LNCAP (cell line): ENCODE measurements at regions not wholly inside any gene's neighbourhood (a gene's known extent, or its start where the extent isn't known, plus 50 kb on each side); places are given as distances from the start of the nearest gene placed in this dataset.

Experiments
- TF ChIP-seq, protein P1 (sequence below): fragments of 450-650 bp; IDR thresholded peaks from 2 replicates; pipeline ENCODE4 v1.5.1; 2017; ENCODE audit warnings: mild to moderate bottlenecking

DNA sequence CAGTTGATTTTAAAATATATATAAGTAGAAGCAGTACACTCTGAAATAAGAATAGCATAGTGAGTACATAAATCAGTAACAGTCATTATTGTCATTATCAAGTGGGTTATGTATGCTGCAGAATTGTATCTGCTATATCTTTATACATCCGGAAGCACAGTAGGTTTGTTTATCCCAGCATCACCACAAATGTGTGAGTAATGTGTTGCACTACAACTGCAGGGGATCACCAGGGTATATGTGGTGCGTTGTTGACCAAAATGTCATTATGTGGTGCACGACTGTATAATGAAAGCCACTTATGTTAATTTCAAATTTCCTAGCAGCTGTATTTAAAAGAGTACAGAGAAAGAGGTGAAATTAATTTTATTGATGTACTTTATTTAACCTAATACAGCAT, 87.7 kb upstream of the GADD45A start:
- TF ChIP-seq, protein P1, sequence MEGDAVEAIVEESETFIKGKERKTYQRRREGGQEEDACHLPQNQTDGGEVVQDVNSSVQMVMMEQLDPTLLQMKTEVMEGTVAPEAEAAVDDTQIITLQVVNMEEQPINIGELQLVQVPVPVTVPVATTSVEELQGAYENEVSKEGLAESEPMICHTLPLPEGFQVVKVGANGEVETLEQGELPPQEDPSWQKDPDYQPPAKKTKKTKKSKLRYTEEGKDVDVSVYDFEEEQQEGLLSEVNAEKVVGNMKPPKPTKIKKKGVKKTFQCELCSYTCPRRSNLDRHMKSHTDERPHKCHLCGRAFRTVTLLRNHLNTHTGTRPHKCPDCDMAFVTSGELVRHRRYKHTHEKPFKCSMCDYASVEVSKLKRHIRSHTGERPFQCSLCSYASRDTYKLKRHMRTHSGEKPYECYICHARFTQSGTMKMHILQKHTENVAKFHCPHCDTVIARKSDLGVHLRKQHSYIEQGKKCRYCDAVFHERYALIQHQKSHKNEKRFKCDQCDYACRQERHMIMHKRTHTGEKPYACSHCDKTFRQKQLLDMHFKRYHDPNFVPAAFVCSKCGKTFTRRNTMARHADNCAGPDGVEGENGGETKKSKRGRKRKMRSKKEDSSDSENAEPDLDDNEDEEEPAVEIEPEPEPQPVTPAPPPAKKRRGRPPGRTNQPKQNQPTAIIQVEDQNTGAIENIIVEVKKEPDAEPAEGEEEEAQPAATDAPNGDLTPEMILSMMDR: no peak

DNA sequence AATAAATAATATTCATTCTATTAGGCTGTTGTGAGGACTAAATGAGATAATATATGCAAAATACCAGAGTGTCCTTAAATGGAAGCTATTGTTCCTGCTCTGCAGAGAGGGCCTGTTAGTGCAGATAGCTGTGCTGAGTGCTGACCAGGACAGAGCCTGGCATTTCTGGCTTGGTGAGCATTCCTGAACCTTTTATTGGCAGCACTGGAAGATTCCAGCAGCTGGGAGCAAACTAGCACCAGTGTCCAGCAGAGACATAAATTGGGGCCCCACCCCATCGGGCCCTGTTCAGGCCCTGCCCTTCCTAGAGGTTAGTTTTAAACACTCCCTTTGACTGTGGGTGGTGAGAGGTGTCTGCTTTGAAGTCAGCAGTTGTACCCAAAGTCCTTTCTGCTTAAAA, 85.9 kb upstream of the GADD45A start:
- TF ChIP-seq, protein P1: no peak

DNA sequence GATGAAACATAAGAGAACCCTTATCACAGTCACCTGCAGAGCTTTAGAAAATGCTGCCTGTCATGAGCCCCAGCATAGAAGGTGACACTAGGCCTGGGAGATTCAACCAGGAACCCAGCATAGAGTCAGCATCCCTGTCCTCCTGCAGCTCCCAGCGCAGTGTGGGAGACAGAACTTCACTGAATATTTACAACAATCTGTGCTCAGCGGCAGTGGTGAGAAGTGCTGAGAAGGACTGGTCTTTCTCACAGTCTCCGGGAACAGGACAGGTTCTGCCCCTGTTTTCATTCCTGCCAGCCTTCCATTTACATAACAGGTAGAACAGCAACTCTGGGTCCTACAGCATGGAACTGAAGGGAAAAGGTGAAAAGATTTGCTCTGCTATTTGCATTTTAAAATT, 83.5 kb upstream of the GADD45A start:
- TF ChIP-seq, protein P1: no peak

DNA sequence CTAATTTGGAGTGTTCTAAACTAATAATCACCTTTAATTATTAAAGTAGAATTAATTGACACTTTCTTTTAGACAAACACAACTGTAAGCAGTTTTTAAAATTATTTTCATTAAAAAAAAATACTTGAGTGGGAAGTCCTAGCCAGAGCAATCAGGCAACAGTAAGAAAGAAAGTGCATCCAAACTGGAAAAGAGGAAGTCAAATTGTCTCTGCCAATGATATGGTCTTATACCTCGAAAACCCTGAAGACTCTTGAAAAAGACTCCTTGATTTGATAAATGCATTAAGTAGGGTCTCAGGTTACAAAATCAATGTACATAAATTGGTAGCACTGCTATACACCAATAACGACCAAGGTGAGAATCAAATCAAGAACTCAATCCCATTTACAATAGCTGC, 83.0 kb upstream of the GADD45A start:
- TF ChIP-seq, protein P1: no peak

DNA sequence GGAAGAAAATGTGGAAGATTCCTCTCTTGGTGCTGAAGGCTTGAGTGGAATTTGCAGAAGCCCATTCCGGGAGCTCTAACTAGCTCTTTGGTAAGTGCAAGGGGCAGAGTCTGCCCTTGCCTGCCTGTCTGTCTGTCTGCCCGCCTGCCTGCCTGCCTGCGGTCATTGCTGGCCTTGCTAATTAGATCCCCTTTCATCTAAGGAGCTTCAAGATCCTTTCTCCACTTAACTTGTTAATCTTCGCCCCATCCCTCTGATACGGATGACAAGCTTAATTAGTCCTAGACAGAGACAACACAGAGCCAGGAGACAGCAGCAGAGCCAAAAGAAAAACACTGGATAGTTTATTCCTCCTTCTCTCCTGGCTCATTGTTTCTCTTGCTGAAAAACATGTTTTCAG, 80.2 kb upstream of the GADD45A start:
- TF ChIP-seq, protein P1: no peak

DNA sequence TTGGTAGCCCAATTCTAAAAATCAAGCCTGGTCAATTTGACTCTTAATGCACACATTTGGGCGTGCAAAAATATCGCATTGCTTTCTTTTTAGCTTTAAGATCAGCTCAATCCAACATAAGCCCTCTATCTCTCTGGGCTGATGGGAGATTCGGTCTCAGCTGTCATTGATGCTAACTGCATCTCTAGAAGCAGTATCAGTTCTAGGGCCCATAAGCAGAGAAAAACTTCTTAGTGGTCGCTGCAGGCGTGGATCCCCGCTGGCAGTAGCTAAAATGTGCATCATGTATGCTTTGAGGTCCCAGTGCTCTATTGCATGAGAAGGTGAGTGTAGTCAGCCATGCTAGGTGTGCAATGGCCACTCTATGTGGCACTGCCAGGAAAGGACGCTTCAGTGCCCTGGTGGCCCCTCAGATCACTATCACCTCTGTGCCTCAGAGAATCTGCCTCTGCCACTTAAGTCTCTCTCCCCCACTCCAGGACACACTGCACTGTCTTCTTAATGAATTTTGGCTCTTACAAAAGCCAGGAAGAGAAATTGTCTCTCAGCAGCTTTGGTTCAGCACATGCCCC, 79.7 kb upstream of the GADD45A start:
- TF ChIP-seq, protein P1: no peak

DNA sequence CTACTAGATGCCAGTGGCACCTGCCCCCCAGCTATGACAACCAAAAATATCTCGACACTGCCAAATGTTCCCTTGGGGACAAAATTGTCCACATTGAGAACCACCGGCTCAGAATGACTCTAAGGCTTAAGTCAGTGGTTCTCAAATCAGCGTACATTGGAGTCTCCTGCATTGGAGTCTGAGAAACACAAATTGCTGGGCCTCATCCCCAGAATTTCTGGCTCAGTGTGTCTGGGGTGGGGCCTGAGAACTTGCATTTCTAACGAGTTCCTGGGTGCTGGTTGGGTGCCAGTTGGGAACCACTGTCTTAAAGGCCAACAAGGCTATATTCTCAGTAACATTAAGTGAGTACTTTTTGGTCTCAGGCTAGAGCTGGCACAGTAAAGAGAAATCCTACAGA, 77.7 kb upstream of the GADD45A start:
- TF ChIP-seq, protein P1: no peak

DNA sequence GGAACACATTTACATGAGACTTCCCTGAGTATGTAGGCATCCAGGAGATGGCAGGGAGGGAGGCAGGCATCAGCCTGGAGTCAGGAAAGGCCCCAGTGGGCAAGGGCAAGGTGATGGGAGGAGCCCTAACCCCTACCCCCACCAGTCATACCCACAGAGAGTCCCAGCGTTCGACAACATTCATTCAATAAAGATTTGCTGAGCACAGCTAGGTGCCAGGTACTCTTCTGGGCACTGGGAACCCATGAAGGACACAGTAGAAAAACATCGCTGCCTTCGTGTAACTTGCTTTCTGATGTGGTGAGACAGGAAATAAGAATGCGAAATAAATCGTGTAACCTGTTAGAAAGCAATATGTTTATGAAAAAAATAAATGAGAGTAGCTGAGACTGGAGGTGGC, 77.3 kb upstream of the GADD45A start:
- TF ChIP-seq, protein P1: no peak
